CD1c-positive myeloid dendritic cell (primary cell): ENCODE measurements at regions not wholly inside any gene's neighbourhood (a gene's known extent, or its start where the extent isn't known, plus 50 kb on each side); places are given as distances from the start of the nearest gene placed in this dataset.
A peak's percentile ranks its signal among the peaks of the same experiment; 100 is the strongest.
"Not testable (repeated sequence)": the region's sequence is repeated elsewhere in the genome, so short reads cannot be mapped to it uniquely, and the experiment has no call there.

Source experiments
- DNase-seq: peaks from one replicate; pipeline ENCODE4 v3.0.0-alpha.2; 2016; ENCODE audit errors: extremely low spot score

- DNase-seq, result no peak
Observed at GRCh38 chr20:48530957-48531356, 296.8 kb downstream of the PREX1 start.

DNA sequence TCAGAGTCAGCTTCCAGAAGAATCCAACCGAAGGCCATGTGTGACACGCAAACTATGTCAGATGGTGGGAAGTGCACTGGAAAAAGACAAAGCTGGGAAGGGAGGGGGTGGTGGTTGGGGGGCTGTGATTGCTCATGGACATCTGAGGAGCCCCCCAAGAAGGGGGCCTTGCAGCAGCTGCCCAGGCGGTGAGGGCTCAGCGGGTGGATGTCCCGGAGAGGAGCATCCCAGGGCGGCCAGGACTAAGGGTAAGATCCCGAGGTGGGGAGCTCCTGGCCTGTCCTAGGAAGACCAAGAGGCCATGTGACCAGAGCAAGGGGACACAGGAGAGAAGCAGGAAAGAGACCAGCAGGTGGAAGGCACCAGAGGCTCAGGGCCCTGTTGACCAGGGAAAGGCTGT is 299.5 kb downstream of the PREX1 start:
- no peak for DNase-seq

DNA sequence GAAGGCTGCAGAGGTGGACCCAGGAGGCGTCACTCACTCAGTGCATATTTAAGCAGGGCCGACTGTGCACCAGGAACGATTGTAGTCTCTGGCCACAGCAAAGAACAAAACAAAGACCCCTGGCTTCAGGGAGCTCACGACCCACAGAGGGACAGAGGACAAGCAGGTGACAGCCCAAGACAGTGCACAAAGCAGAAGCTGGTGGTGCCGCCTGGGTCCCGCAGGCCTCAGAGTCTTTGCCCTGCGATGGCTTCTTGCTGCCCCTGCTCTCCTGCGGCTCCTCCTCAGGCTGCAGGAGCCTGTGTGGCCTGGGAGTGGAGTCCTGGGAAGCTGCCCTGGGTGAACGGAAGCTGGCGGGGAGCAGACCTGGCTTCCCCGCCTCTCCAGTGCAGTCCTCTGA is 300.0 kb downstream of the PREX1 start:
- no peak for DNase-seq

GRCh38 chr20:48526936-48527335 is 300.9 kb downstream of the PREX1 start:
- no peak for DNase-seq

DNA sequence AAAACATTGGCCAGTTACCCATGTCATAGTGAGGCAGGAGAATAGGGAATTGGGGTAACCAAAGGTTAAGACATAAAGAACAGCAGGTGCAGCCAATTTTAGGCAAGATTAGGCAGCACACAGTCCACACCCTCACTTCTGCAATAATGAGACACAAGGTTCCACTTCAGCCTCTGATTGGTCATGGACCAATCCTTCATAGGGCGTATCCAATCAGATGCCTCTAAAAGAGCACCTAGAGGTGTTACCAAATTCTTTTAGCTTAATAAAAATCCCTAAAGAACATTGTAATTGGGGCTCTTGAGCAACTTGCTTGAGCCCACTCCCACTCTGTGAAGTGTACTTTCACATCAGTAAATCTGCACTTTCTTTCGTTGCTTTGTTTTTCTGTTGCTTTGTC is 302.4 kb downstream of the PREX1 start:
- no peak for DNase-seq

DNA sequence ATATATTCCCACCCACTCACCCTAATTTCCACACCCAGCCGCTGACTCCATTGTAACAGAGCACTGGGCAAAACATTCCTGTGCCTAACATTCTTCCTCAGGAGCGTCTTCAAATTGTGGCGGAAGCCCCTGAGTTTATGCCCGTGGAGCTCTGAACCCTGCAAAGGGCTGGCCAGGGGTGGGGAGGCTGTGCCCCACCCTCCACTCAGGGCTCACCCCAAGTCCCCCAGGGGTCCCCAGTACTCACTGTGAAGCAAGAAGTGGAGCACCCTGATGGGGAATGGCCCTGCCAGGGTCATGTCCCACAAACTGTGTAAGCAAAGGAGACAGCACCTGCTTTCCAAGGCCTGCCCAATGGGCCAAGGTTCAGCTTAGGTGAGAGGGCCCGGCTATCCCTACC is 303.2 kb downstream of the PREX1 start:
- no peak for DNase-seq

- DNase-seq, result peak; percentile 10
Observed at GRCh38 chr20:48523191-48523995, 304.4 kb downstream of the PREX1 start.

GRCh38 chr20:48521121-48521520 is 306.7 kb downstream of the PREX1 start:
- DNase-seq, result no peak

- DNase-seq, result not testable (repeated sequence)
Observed at GRCh38 chr20:48516196-48516595, 311.6 kb downstream of the PREX1 start.

DNA sequence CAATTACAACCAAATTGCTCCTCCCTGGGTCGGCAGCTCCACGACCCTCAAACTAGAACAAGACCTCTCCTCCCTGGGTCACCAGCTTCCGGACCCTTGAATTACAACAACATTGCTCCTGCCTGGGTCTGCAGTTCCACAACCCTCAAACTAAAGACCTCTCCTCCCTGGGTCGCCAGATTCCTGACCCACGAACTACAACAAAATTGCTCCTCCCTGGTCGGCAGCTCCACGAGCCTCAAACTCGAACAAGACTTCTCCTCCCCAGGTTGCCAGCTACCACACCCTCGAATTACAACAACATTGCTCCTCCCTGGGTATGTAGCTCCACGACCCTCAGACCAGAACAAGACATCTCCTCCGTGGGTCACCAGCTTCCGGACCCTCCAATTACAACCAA is 313.2 kb downstream of the PREX1 start:
- DNase-seq, result not testable (repeated sequence)

DNA sequence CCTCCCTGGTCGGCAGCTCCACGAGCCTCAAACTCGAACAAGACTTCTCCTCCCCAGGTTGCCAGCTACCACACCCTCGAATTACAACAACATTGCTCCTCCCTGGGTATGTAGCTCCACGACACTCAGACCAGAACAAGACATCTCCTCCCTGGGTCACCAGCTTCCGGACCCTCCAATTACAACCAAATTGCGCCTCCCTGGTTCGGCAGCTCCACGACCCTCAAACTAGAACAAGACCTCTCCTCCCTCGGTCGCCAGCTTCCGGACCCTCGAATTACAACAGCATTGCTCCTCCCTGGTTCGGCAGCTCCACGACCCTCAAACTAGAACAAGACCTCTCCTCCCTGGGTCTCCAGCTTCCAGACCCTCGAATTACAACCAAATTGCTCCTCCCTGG is 315.3 kb downstream of the PREX1 start:
- not testable (repeated sequence) for DNase-seq

DNA sequence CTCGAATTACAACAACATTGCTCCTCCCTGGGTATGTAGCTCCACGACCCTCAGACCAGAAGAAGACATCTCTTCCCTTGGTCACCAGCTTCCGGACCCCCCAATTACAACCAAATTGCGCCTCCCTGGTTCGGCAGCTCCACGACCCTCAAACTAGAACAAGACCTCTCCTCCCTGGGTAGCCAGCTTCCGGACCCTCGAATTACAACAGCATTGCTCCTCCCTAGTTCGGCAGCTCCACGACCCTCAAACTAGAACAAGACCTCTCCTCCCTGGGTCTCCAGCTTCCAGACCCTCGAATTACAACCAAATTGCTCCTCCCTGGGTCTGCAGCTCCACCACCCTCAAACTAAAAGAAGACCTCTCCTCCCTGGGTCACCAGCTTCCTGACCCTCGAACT is 322.7 kb downstream of the PREX1 start:
- not testable (repeated sequence) for DNase-seq

DNA sequence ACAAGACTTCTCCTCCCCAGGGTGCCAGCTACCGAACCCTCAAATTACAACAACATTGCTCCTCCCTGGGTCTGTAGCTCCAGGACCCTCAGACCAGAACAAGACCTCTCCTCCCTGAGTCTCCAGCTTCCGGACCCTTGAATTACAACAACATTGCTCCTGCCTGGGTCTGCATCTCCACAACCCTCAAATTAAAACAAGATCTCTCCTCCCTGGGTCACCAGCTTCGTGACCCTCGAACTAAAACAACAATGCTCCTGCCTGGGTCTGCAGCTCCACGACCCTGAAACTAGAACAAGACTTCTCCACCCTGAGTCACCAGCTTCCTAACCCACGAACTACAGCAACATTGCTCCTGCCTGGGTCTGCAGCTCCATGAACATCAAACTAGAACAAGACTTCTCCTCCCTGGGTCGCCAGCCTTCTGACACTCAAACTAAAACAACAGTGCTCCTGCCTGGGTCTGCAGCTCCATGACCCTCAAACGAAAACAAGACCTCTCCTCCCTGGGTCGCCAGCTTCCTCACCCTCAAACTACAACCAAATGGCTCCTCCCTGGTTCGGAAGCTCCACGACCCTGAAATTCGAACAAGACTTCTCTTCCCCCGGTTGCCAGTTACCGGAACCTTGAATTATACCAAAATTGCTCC is 324.5 kb downstream of the PREX1 start:
- no peak for DNase-seq

DNA sequence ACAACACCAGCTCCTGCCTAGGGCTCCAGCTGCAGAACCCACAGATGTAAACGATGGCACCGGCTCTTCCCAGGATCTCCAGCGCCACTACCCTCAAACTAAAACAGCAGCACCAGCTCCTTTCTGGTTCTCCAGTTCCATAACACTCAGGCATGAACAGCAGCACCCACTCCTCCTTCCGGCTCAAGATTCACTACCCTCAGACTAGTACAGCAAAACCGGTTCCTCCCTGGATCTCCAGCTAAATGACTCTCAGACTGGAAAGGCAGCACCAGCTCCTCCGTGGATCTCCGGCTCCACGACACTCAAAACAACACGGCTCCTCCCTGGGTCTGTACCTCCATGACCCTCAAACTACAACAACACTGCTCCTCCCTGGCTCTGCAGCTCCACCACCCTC is 325.0 kb downstream of the PREX1 start:
- no peak for DNase-seq

DNA sequence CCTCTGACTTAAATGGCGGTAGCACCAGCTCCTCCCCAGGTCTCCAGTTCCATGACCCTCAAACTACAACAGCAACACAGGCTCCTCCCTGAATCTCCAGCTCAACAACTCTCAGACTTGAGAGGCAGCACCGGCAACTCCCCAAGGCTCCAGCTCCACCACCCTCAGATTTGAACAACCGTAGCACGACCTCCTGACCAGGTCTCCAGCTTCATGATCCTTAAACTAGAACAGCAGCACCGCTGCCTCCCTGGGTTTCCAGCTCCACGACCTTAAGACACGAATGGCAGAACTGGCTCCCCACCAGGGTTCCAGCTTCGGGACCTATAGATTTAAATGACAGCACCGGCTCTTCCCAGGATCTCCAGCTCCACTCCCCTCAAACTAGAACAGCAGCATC is 325.8 kb downstream of the PREX1 start:
- no peak for DNase-seq

GRCh38 chr20:48500900-48501299 is 326.9 kb downstream of the PREX1 start:
- DNase-seq, result not testable (repeated sequence)

GRCh38 chr20:48498939-48499338 is 328.9 kb downstream of the PREX1 start:
- not testable (repeated sequence) for DNase-seq

DNA sequence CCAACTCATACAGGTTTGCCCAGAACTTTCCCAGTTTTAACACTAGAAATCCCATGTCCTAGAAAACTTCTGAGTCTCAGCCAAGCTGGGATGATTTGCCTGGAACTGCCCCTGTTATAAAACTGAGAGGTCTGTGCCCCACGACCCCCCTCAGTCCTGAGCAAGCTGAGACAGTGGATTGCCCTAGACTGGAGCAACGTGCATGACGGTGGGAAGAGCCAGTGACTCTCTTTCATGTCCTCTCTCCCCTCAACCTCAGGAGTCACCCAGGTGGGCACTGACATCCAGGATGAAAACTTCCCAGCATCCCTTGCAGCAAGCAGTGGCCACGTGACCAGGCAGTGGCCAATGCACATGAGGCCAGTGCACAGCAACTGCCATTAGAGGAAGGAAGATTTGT is 329.7 kb downstream of the PREX1 start:
- DNase-seq, result not testable (repeated sequence)

DNA sequence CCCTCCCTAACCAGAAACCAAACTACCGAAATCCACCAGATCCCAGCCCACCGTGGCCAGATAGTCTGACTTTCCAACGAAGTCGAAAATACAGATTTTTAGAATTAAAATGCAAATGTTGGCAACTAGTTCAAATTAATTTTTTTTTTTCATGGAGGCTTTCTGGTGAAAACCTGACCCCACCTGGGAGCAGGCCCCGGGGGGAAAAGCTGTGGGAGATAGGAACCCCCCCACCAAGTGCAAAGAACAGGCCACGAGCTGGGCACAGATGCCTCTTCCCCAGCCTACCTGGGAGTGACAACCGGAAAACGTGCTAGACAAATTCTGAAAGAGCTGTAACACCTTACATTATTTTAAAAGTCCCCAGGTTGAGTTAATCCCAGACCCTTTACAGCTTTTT is 333.8 kb downstream of the PREX1 start:
- no peak for DNase-seq

DNA sequence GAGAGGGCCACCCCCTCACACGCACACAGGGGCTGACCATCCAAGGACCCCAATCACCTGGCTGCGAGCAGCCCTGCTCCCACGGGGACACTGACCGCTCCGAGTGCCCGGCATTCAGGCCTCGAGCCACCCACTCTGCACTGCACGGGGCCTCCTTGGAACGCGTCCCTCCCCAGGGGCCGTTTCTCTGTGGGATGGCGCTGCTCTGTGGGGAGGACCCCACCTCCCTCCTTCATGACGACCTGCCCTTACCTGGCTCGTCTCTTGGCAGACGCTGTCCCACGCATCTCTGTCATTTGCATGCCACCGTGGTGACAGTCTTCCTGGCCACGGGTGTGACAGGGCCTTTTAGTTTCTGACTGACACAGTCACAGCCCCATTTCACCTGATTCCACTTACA is 334.5 kb downstream of the PREX1 start:
- DNase-seq, result not testable (repeated sequence)

DNA sequence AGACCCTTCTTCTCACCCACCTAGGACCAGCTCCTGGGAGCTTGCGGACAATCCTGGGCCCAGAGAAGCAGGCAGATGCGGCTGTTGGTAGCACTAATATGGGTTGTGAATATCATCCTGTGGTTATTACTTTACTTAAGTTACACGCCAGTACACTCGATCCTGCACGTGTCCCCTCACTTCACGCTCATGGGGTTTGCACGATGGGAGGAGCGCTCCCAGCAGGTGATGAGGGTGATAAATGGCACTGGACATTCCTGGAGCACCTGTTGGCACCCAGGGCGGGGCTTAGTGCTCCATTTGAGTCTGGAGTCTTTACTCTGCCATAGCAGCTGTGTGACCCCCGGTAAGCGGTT is 335.1 kb downstream of the PREX1 start:
- no peak for DNase-seq

DNA sequence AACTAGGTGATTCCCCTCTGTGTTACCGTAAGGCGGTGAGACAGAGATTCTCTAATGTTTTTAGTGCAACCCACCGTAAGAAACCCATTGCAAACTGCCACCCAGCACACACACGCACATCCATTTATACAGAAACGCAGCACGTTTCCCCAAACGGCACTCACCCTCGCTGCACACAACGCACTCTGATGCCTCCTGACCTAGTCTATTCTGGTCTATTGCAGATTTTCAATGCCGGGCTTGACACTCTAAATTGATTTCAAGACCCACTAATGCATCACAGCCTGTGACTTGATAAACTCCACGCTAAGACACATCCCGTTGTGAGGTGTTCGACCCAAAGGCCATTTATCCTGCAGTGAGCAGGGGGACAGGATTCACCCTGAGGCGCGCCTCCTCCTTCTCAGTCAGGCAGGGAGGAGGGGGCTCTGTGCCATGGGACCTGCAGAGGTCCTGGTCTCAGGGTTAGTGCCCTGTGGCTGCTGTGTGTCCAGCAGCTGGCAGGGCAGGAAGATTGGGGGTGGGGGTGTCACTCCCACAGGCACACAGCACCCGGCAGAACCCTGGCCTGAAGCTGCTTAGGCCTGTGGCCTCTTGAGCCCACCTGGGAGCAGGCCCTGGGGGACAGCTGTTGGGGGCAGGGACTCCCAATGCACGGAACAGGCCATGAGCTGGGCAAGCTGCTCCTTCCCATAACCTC is 335.6 kb downstream of the PREX1 start:
- DNase-seq, result no peak
